Suprapubic skin (tissue), 4 donors: ENCODE measurements at regions not wholly inside any gene's neighbourhood (a gene's known extent, or its start where the extent isn't known, plus 50 kb on each side); places are given as distances from the start of the nearest gene placed in this dataset.

Source experiments
- DNase-seq, 2 donors: peaks; one replicate each; pipeline ENCODE4 v3.0.0-alpha.2; 2019; ENCODE audit warnings: low spot score in 2 of 2
- H3K27ac ChIP-seq: fragments of 200-600 bp; sonication (generic); one replicate; pipeline ENCODE4 v1.5.1; 2019
- H3K27me3 ChIP-seq: fragments of 200-600 bp; sonication (generic); one replicate; pipeline ENCODE4 v1.5.1; 2019
- H3K36me3 ChIP-seq: fragments of 200-600 bp; sonication (generic); one replicate; pipeline ENCODE4 v1.5.1; 2019
- H3K4me1 ChIP-seq: fragments of 200-600 bp; sonication (generic); one replicate; pipeline ENCODE4 v1.5.1; 2019
- H3K4me3 ChIP-seq: fragments of 200-600 bp; sonication (generic); one replicate; pipeline ENCODE4 v1.5.1; 2019; ENCODE audit warnings: mild to moderate bottlenecking
- H3K9me3 ChIP-seq: fragments of 200-600 bp; sonication (generic); one replicate; pipeline ENCODE4 v1.5.1; 2019
- EP300 ChIP-seq: sonication (generic); formaldehyde crosslinking; IDR thresholded peaks from one replicate; pipeline ENCODE4 v1.6.1; 2017; ENCODE audit warnings: antibody characterized with exemption
- POLR2A ChIP-seq, 2 donors: fragments of 450-650 bp; IDR thresholded peaks; one replicate each; pipeline ENCODE4 v1.6.1; 2017; ENCODE audit warnings: antibody characterized with exemption in 2 of 2, mild to moderate bottlenecking in 2 of 2, moderate library complexity in 2 of 2
- POLR2AphosphoS5 ChIP-seq, 3 donors: sonication (generic); formaldehyde crosslinking; IDR thresholded peaks; one replicate each; pipeline ENCODE4 v1.6.1; 2017; ENCODE audit warnings: antibody characterized with exemption in 3 of 3
- WGBS: methylation state at CpG from one replicate; pipeline ENCODE4 v1.1.5; 2018; 5-methylcytosine and 5-hydroxymethylcytosine counted together
- TF ChIP-seq, protein P1 (sequence below), 2 donors: fragments of 200-600 bp in 1 of 2; fragments of 450-650 bp in 1 of 2; sonication (generic) in 1 of 2; IDR thresholded peaks; one replicate each; pipeline ENCODE4 v1.5.1; 2016 to 2019; ENCODE audit warnings: antibody characterized with exemption in 2 of 2, mild to moderate bottlenecking in 1 of 2, moderate library complexity in 1 of 2

DNA sequence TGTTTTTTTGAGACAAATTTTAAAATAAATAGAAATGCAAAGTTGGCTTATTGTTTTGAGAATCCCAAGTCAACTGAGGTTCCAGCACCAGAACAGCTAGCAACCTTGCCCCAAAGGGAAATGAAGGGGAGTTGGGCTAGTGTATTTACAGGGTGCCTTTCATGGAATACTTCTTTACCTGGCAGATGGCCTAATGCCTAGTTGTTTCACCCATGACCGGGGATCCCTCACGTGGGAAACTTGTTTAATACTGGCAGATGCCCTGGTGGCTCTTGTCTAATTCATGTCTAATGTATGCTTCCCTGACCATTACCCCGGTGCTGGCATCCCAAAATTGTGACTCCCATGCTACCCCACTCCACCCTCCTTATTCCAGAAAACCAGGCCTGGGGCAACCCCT is 861.1 kb upstream of the ZWINT start:
- no peaks in the 10 kb centered on the region for H3K9me3 ChIP-seq
- no peak overlapping the region for H3K4me3 ChIP-seq
- H3K27ac ChIP-seq = no peak overlapping the region
- no peaks in the 10 kb centered on the region for H3K27me3 ChIP-seq
- H3K4me1 ChIP-seq = no peaks in the 10 kb centered on the region
- no peak for TF ChIP-seq EP300
- no peak for TF ChIP-seq POLR2AphosphoS5 (IDR thresholded peaks at IDR 0.05)
- H3K36me3 ChIP-seq = no peaks in the 10 kb centered on the region
- DNase-seq = no peak
- WGBS = 37% methylated on average over 3 of the region's 3 CpGs

DNA sequence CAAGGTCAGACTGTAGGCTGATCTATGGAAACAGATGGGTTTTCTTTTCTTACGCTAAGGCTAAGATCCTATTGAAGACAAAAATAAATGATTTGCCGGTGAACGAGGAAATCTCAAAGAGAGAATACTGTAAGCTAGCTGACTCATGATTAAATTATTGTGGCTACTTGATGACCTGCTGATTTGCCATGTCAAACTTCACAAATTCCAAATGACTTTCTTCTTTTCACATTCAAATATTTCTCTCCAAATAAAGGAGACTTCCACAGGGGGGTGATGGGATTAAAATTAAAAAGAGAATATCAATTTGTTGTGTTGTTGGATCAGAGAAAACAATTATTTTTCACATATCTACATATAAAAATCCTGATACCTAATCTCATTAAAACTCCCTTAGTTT is 860.6 kb upstream of the ZWINT start:
- Histone ChIP-seq H3K4me3 (no peak overlapping the region), H3K9me3 (no peaks in the 10 kb centered on the region), H3K4me1 (no peaks in the 10 kb centered on the region), H3K27ac (no peak overlapping the region), H3K27me3 (no peaks in the 10 kb centered on the region), H3K36me3 (no peaks in the 10 kb centered on the region)
- TF ChIP-seq POLR2AphosphoS5 (IDR thresholded peaks at IDR 0.05) (no peak), POLR2A (IDR thresholded peaks at IDR 0.05) (no peak), EP300 (no peak)
- TF ChIP-seq, protein P1, sequence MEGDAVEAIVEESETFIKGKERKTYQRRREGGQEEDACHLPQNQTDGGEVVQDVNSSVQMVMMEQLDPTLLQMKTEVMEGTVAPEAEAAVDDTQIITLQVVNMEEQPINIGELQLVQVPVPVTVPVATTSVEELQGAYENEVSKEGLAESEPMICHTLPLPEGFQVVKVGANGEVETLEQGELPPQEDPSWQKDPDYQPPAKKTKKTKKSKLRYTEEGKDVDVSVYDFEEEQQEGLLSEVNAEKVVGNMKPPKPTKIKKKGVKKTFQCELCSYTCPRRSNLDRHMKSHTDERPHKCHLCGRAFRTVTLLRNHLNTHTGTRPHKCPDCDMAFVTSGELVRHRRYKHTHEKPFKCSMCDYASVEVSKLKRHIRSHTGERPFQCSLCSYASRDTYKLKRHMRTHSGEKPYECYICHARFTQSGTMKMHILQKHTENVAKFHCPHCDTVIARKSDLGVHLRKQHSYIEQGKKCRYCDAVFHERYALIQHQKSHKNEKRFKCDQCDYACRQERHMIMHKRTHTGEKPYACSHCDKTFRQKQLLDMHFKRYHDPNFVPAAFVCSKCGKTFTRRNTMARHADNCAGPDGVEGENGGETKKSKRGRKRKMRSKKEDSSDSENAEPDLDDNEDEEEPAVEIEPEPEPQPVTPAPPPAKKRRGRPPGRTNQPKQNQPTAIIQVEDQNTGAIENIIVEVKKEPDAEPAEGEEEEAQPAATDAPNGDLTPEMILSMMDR (IDR thresholded peaks at IDR 0.05) = no peak
- DNase-seq = no peak
- 81% methylated on average over 3 of the region's 3 CpGs for WGBS

DNA sequence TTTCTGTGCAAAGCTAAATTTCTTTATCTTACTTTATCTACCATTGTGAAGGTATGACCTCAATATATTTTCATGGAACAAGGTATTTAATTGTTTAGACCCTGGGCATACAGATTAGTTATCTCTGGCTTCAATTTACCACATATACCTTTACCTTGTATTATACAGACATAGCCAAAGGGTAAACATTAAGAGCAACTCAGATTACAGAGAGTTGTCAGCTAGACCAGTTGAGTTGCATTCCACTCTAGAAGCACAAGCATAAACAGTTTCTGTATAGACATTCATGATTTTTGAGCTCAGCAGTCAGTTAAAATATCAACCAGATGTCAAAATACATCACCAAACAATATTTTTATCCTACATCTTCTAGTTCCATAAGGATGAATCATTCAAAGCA is 857.3 kb upstream of the ZWINT start:
- no peaks in the 10 kb centered on the region for H3K27me3 ChIP-seq
- H3K4me1 ChIP-seq = no peaks in the 10 kb centered on the region
- DNase-seq = no peak
- no peak for TF ChIP-seq POLR2A (IDR thresholded peaks at IDR 0.05)
- no peak for TF ChIP-seq POLR2AphosphoS5 (IDR thresholded peaks at IDR 0.05)
- TF ChIP-seq EP300 = no peak
- TF ChIP-seq, protein P1 (IDR thresholded peaks at IDR 0.05) = no peak
- no peaks in the 10 kb centered on the region for H3K9me3 ChIP-seq
- no peak overlapping the region for H3K27ac ChIP-seq
- H3K4me3 ChIP-seq = no peak overlapping the region
- H3K36me3 ChIP-seq = no peaks in the 10 kb centered on the region

DNA sequence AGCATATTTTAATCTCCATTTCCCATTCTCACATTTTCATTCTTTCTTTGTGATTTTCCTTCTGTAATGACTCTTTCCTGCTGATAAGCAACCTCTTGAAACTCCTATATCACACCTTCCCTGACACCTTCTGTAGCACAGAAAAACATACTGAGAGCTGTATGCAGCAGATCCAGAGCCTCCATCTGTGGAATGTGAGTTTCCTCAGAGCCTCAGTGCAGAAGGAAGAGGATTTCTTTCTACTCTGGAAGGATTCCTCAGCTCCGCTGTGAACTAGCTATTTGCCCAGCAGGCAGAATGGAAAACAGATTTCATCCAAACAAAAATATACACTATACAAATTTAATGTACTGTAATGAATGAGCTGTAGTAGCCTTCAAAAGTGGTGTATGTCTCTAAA is 841.3 kb upstream of the ZWINT start:
- H3K27ac ChIP-seq = no peak overlapping the region
- no peak overlapping the region for H3K4me3 ChIP-seq
- no peaks in the 10 kb centered on the region for H3K36me3 ChIP-seq
- 45% methylated on average over 1 of the region's 1 CpG for WGBS
- H3K4me1 ChIP-seq = no peaks in the 10 kb centered on the region
- H3K27me3 ChIP-seq = no peaks in the 10 kb centered on the region
- H3K9me3 ChIP-seq = peaks cover 2% of the 10 kb centered on the region
- no peak for DNase-seq
- TF ChIP-seq, protein P1 (IDR thresholded peaks at IDR 0.05) = no peak
- TF ChIP-seq POLR2A (IDR thresholded peaks at IDR 0.05) = no peak
- no peak for TF ChIP-seq POLR2AphosphoS5 (IDR thresholded peaks at IDR 0.05)
- TF ChIP-seq EP300 = no peak

DNA sequence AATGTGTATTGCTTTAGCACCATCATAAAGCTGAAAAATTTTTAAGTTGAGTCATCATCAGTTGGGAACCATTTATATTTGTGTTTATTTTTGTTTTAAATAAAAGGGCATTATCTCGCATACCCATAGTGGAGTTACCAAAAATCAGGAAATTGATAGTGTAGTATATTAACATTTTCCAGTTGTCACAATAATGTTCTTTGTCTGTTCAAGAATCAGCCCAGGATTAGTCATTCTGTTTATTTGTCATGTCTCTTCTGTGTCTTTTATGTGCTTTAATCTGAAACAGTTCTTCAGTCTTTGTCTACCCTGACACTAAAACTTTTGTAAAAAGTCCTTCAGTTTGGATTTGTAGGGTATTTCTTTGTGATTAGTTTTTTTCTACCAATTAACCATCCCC is 827.8 kb upstream of the ZWINT start:
- H3K36me3 ChIP-seq = no peaks in the 10 kb centered on the region
- H3K27me3 ChIP-seq = no peaks in the 10 kb centered on the region
- H3K4me1 ChIP-seq = no peaks in the 10 kb centered on the region
- no peaks in the 10 kb centered on the region for H3K9me3 ChIP-seq
- no peak overlapping the region for H3K4me3 ChIP-seq
- TF ChIP-seq EP300 (no peak), POLR2A (IDR thresholded peaks at IDR 0.05) (no peak), POLR2AphosphoS5 (IDR thresholded peaks at IDR 0.05) (no peak)
- TF ChIP-seq, protein P1 (IDR thresholded peaks at IDR 0.05) = no peak
- no peak for DNase-seq
- no peak overlapping the region for H3K27ac ChIP-seq
- WGBS = 75% methylated on average over 1 of the region's 1 CpG

DNA sequence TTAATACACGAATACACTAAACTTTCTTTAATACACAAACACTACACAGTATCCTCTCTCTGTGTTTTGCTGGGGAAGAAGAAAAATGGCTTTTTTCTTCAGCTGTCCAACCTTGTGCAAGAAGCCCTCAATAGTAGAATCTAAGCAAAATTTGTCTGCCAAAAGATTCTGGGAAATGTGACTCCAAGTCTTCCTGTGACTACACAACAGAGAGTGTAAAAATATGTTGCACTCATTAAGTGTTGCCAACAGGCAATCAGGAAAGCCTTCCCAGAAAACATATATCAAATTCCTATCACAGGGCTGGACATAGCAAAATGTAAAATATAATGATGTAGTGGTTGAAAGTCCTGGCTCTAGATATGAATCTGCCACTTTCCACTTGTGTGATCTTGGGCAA is 825.1 kb upstream of the ZWINT start:
- no peak overlapping the region for H3K4me3 ChIP-seq
- H3K9me3 ChIP-seq = no peaks in the 10 kb centered on the region
- 86% methylated on average over 1 of the region's 1 CpG for WGBS
- no peak for DNase-seq
- no peaks in the 10 kb centered on the region for H3K4me1 ChIP-seq
- H3K27me3 ChIP-seq = no peaks in the 10 kb centered on the region
- TF ChIP-seq, protein P1 (IDR thresholded peaks at IDR 0.05) = no peak
- TF ChIP-seq EP300 = no peak
- TF ChIP-seq POLR2AphosphoS5 (IDR thresholded peaks at IDR 0.05) = no peak
- TF ChIP-seq POLR2A (IDR thresholded peaks at IDR 0.05) = no peak
- H3K36me3 ChIP-seq = no peaks in the 10 kb centered on the region
- H3K27ac ChIP-seq = no peak overlapping the region
